T follicular helper cell (primary cell): ENCODE measurements at regions not wholly inside any gene's neighbourhood (a gene's known extent, or its start where the extent isn't known, plus 50 kb on each side); places are given as distances from the start of the nearest gene placed in this dataset.
"Not testable (repeated sequence)": the region's sequence is repeated elsewhere in the genome, so short reads cannot be mapped to it uniquely, and the experiment has no call there.

Experiments
- DNase-seq: peaks from one replicate; pipeline ENCODE4 v3.0.0-alpha.2; 2020; ENCODE audit warnings: low read depth

DNA sequence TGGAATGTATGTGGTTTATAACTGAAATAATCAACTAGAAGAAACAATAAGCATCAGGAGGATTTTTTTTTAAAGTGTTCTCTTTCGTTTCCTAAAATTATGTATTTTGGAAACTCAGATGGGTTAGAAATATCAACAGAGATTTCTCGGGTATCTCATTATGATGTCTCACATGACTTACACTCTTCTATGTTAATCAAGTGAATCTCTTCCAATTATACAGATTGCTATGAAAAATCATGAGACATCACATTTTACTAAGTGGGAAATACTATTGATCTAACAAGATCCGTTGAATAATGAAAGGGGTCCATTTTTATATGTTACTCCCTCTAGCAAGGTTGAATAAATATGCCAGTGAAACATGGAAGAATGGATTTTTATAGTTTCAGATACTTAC is 54.7 kb upstream of the NRIP1 start:
- DNase-seq = no peak

DNA sequence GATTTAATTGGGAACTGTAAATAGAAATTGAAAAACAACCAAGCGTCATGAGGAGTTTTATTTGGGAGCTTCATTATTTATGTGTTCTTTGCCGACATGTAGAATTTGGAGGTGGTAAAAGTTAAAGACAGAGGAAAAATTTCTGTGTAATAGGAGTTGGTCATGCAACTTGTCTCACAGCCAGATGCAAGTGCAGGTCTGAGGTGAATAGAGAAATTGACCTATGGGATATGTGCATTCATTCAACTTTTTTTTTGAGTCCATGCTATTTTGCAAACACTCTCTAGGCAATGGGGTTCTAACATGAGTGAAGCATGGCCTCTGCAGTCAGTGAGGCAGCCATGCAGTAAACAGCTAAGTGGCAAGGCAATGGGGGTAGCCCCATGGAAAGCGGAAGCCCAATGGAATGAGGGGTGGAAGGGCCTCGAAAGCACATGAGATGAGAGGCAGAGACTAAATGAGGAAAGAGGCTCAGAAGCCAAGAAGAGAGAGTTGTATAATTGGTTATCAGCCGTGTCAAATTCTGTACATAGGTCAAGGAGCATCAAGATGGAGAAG is 56.4 kb upstream of the NRIP1 start:
- DNase-seq = no peak

DNA sequence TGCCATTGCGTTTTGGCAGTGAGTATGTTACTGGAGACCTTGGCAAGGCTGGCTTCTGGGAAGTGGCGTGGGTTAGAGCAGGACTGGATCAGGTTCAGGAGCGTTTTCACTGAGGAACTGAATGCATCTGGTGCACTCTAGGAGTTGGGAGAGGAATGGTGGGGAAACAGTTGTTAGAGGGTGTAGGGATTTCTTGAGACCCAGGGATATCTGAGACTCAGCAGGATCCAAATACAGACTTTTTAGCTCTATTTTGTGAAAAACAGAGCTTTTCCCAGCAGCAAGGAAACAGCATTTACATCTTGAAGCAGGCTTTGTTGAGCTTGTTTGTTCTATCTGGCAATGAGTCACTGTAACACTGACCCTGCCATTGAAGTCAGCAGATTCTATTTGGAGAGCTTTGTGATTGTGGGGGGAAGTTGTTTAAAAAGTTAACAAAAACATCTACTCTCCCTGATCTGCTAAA is 56.9 kb upstream of the NRIP1 start:
- no peak for DNase-seq

DNA sequence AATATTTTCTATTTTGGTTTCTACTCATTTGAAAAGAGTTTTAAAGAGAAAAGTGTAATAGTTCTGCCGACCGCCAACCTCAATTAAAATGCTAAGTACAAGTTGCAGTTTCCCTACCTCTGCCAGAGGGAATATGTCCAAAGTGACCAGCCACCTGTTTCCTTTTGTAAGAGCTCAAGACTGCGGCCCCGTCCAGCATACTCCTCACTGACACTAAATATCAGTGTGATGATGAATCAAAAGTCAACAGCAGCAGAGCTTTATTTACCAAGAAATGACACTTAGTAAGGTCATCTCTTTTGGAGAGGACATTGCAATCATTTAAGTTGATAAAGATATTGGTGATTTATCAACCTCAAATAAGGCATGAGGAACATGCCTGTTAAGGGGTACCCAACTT is 57.4 kb upstream of the NRIP1 start:
- no peak for DNase-seq

DNA sequence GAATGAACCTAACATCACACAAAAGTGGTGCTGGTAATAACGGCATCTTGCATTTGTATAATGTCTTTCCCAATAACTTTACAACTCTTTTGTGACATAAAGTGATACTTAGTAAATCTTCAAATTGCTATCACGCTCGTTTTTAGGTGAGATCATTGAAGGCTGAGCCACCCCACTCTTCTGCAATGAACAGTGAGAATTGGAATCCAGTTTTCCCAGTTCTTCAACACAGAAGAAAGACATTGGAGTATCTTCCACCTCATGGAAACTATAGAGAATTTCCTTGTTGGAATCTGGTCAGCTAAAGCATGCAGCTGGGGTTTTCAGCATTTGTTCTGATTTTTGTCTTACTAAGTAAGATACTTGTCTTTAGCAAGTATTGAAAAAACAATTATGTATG is 59.9 kb upstream of the NRIP1 start:
- DNase-seq = no peak

DNA sequence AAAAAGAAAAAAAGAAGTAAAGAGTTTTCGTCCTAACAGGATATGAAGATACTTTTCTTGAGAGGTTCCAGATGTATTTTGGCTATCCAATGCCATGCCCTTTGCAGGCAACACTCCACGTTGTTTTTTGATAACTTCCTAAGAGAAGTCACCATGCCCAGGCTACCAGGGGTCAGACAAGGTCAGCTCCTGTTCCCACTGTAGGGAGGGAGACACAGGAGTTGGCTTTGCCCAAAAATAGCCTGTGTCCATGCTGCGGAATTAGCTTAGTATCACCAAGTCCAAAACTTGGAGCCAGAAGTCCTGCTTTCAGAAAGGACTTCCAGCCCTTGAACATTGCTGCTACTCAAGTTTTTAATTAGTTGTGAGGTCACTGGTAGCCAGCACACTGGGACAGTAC is 62.1 kb upstream of the NRIP1 start:
- no peak for DNase-seq

DNA sequence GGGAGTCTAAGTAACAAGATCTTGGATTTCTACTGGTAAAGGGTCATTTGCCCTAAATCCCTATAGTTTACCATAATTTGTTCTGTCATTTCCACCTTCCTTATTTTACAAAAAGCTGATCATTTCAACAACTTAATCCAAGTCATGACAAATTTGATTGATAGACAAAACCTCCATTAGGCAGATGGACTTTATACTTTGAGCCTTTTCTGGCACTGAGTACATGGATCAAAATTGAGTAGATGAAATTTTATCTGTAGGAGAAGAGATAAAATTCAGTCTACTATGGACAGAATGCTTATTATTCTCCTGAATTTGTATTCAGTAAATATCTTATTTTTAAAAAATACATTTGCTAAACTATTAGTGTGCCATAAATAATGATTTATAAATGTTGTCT is 62.6 kb upstream of the NRIP1 start:
- no peak for DNase-seq

DNA sequence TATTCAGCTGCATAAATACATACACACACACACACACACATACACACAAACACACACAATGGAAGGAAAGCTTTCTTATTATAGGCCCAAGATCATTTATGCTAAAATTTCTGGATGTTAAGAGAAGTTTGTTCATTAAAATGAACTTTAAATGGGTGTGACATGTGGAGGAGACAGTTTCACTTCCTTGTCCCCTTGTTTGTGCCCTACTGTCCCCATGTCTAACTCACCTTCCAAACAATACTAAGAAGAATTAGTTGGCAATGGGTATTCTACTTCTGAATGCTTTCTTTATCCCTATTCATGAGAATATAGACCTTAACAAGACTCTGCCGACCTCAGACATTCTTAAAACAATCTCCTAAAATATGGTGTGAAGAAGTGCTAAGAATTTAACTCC is 63.5 kb upstream of the NRIP1 start:
- DNase-seq = no peak

DNA sequence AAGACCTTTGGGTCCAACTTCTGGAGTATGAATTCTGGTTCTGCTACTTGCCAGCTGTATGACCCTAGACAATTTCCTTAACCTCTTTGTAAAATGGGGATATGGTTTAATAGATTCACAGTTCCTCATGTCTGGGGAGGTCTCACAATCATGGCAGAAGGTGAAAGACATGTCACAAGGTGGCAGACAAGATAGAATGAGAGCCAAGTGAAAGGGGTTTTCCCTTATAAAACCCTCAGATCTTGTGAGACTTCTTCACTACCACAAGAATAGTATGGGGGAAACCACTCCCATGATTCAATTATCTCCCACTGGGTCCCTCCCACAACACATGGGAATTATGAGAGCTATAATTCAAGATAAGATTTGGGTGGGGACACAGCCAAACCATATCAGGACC is 63.9 kb upstream of the NRIP1 start:
- not testable (repeated sequence) for DNase-seq

DNA sequence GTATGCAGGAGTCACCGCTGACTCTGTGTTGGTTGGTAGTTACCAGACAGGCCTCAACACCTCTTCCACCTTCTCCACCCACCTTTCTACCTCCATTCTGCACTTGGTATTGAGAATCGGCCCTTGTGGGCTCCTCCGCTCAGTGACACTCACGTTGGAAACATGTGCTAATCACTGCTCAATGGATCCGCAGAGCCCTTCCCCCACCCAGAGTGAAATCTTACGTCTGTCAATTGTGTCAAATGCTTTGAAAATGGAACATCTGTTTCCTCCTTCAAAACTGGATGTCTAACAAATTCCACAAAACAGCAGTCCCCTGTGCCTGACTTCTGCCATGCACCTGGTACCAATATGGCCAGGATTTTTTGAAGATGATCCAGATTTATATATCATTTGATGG is 65.5 kb upstream of the NRIP1 start:
- DNase-seq = no peak

DNA sequence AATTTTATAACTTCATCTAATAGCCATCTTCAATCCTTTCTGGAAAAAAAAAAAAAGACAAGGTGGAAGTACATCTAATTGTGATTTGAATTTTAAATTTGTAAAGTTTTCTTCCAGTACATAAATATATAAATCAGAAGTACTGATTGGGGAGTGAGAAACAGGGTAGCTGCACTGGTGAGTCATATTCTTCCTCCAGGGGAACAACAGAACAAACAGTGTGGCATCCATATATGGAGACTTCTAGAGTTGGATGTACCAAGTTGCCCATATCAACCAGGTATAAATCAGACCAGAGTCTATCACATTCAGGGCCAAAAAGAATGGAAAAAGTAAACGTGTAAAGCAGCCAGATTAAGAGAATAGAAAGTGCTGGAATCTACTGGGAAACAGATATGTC is 66.0 kb upstream of the NRIP1 start:
- DNase-seq = no peak

DNA sequence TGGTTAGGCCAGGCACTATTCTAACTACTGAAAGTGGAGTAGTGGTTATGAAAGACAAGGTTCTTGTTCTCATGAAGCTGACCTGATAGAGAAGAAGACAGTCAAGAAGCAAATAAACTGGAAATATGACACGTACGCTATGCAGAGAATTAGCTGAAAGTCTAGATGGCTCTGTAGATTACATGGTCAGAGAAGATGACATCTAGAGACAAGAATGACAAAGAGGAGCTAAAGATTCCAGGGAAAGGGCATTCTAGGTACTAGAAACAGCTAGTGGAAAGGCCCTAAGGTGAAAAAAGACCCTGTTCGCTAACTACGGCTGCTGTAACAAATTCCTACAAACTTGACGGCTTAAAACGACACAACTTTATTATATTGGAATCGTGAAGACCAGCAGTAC is 68.0 kb upstream of the NRIP1 start:
- DNase-seq = no peak

DNA sequence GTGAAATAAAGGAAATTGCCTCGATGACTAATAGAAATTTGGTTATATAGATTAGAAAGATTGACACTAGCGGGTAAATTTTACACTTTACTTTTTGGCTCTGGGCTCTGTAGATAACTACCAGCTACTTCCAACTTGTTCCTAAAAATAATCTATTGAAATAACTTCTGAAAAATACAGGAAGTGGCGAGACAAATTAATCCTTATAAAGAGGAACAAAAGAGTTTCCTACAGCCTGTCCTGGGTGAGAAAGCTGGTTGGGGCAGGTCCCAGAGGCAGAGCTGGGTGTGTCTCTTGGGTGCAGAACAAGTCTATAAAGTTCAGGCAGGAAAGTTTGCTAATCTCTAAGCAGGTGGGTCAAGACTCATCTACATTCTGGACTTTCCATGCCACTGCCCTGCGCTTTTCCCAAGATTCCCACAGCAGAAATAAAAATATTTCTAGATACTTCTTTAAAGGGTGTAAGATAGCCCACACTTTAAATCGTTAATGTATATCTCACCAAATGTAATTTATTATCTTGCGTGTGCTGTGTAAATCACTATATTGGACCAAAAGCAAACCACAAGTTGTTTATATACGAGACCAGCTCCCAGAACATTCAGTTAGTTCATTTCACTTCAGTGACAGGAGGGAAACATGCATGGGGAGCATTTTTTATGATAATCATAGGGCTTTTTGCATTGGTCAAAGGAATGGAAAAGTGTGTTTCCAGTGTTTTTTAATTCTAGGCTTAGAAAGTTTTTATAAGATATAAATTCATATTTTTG is 70.1 kb upstream of the NRIP1 start:
- no peak for DNase-seq

DNA sequence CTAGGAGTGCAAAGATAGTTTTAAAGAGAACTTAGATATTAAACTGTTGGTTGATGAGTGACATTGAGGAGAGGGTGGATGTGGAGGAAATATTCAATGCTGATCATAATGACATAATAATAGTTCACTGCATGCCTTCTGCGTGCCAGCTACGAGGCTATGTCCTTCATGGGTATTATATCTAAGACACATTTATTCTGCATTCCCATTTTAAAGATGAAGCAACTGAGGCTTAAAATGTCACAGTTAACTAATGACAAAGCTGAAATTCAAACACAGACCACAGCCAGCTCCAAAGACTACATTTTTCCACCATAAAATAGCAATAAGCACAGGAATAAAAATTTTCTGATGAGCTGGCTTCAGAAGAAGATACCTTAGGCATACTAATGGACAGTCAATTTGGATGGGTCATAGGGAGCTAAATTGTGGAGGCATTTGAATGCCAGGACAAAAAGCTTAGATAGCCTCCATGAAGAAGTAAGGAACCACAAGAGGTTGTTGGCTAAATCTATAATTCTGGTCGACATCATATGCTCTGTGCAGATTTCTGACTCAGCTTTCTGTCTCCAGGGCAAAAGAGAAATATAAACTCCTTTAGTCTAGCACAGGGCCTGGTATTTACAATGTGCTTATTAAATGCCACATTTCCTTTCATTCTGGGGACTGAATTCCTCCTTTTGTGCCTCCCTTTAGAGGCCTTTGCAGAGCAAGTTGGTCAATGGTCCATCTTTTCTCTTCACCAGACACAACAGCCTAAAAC is 71.2 kb upstream of the NRIP1 start:
- DNase-seq = no peak

DNA sequence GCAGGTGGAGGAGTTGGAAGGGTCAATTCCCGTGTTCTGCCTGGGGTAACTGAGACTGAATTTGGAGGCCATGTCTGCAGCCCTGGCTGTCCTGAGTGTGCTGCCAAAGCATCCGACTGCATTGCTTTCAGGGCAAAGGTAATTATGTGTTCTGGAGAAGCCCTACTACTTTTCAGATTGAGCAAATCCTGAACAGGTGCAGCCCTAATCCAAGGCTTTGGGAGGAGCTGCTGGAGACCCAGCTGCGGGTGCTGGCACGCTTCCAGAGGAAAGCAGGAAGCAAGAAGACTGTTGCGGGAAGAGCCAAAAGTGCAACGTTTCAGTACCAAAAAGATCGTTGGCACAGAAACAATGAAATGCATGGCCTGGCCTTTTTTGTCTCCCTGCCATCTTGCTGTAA is 73.7 kb upstream of the NRIP1 start:
- DNase-seq = no peak

DNA sequence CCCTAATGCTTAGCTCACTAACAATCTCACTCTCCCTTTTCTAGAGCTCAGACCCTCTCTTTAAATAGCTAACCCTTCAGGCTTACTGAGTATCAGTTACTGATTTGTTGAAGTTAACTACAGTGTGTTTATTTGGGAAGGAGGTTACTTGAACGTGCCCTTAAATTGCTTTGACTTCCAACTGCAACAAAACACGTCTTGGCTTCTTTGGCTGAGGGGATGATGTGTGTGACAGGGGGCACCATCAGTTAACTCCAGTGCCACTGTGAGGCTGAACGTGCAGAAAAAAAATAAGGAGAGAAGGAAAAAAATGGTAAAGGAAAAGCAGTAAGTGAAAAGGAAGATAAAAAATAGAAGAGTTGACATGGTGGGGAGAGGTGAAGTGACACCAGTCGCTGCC is 75.1 kb upstream of the NRIP1 start:
- DNase-seq = no peak

DNA sequence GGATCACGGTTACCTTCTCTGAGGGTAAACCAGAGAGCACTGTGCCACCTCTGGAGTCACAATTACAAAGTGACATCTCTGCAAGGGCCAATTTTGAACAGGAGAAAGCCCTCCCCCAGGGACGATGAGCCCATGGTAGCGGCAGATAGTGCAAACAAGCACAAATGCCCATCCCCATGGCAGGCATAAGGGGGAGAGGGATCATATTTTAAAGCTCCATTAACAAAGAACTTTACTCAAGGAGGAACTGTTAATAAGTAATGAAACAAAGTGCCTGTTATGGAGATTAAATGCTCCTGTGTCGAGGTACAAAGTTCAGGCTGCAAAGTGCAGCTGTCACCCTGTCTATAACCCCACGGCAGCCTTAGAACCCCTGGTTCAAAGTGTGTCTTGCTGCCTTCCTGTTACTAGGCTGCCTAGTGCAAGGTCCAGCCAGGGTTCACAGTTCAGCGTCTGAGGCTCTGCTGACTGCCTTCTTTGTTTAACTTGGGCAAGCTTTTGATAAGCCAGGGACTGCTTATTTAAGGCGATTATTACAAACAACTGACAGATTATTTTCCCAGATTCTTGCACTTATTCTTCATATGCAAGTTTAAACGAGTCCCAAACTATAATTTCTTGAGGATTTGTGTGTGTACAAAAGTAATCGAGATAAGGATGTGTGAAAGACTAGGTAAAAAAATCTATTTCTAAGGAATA is 75.7 kb upstream of the NRIP1 start:
- no peak for DNase-seq

DNA sequence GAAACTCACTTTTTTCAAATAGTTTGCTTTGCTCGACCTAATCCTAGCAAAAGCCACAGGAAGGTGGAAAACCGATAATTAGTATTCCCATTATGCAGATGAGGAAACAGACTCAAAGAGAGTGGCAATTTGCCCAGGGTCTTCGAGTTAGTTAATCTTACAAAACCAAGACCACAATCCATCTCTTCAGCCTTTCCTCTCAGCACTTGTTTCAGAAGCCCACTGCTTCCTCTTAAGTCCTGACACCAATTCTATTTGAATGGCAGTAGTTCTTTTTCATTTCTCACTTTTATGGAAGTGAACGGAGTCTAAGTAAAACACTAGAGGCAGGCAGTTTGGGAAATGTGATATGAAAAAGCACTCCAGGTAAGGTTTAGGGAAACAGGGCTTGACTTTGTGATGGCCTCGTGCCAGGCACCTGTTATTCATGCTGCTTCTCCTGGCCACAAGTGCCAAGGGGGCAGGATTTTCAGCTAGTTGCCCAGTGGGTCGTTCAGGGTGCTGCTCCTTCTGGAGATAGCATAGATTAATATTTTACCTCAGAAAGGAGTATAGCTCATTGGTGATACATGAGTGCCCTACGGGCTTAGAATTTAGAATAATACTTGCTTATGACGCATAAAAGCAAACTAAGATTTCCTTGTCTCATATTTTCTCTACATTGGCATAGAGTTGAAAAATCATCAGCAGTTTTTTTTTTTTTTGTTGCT is 76.6 kb upstream of the NRIP1 start:
- DNase-seq = no peak

DNA sequence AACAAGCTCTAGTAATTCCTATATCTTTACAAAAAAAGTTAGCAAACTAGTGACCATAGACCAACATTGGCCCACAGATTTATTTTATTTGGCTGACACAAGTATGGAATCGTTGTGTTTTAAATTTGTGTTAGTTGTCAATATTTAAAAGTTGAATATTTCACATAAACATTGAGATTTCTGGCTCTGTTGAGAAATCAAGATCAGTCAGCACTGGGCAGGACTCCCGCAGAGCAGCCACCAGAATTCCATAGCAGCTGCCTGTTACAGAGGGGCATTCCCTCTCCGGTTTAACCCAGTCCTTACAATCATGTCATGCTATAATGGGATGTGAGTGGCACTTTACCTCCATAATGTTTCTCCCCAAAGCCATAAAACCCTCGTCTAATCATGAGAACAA is 79.2 kb upstream of the NRIP1 start:
- no peak for DNase-seq

DNA sequence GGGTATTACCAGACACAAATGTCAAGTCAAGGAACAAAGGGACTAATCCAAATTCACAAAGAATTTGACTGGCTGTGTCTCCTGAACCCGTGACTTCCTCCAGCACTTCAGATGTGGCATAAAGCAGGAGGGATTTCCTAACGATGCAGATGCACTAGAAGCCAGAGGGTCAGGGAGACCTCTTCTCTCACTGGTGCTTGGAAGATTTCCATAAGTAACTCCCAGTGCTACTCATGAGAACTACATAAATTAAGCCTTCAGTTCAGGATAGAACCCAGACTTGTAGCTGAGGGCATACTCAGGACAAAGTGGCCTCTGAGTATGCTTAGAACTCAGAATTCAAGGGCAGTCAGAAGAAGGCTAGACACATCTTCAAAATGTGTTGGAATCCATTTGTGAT is 83.6 kb upstream of the NRIP1 start:
- DNase-seq = no peak

DNA sequence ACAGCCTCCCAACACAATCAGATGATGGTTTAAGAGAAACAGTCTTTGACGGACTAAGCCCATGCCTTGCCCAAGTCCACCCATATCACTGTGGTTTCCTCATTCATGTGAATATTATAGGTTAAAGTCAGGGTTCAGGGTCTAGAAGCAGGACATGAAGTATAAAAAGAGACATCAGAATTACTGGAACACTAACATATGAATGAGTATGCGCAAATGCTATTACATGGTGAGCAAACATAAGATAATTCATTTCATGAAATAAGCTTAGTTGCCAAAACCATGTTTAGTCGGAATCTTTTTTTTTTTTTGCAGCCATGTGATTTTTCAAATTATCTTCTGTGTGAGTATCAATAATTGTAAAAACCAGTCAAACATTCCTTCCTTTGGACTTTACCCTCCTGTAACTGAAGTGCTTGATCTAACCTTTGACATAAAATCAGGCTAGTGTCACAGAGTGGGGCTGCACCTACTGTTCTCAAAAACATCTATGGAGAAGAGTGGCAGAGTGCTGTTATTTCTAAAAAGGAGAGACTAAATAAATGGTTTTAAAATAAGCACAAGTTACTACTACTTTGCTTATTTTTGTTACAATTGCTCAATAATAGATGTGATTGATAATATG is 84.9 kb upstream of the NRIP1 start:
- no peak for DNase-seq
